Mesendoderm (in vitro differentiated cells): ENCODE measurements at regions not wholly inside any gene's neighbourhood (a gene's known extent, or its start where the extent isn't known, plus 50 kb on each side); places are given as distances from the start of the nearest gene placed in this dataset.

Experiments used
- DNase-seq: peaks from one replicate; pipeline ENCODE4 v3.0.0; 2013
- H2AK5ac ChIP-seq: 2 replicates; pipeline ENCODE4 v1.6.1; 2013; ENCODE audit warnings: low read length, inconsistent platforms
- H2BK120ac ChIP-seq: 2 replicates; pipeline ENCODE4 v1.6.1; 2013; ENCODE audit warnings: low read depth, mild to moderate bottlenecking, low read length, moderate library complexity, mixed read lengths
- H2BK15ac ChIP-seq: replicated peaks from 2 replicates; pipeline ENCODE4 v1.6.1; 2013; ENCODE audit warnings: low read depth, mild to moderate bottlenecking, moderate library complexity
- H2BK5ac ChIP-seq: 2 replicates; pipeline ENCODE4 v1.6.1; 2013; ENCODE audit warnings: low read length, inconsistent platforms
- H3K18ac ChIP-seq: 2 replicates; pipeline ENCODE4 v1.6.1; 2013; ENCODE audit warnings: mild to moderate bottlenecking, low read length, mixed read lengths
- H3K23ac ChIP-seq: one replicate; pipeline ENCODE4 v1.6.1; 2013; ENCODE audit warnings: low read length
- H3K27ac ChIP-seq: 2 replicates; pipeline ENCODE4 v1.5.1; 2013; ENCODE audit warnings: low read depth, mild to moderate bottlenecking, inconsistent platforms, low read length, moderate library complexity
- H3K27me3 ChIP-seq: 2 replicates; pipeline ENCODE4 v1.6.1; 2013; ENCODE audit warnings: low read length, control low read depth, mild to moderate bottlenecking, inconsistent platforms; ENCODE audit not compliant: insufficient read depth, poor library complexity
- H3K36me3 ChIP-seq: 2 replicates; pipeline ENCODE4 v1.6.1; 2013; ENCODE audit warnings: low read length, inconsistent platforms; ENCODE audit not compliant: control insufficient read depth, insufficient read depth
- H3K4ac ChIP-seq: one replicate; pipeline ENCODE4 v1.6.1; 2013; ENCODE audit warnings: low read depth, mild to moderate bottlenecking, low read length, moderate library complexity
- H3K4me1 ChIP-seq: 2 replicates; pipeline ENCODE4 v1.6.1; 2013; ENCODE audit warnings: low read depth, low read length, inconsistent platforms; ENCODE audit not compliant: control insufficient read depth
- H3K4me2 ChIP-seq: 2 replicates; pipeline ENCODE4 v1.6.1; 2013; ENCODE audit warnings: low read length
- H3K4me3 ChIP-seq: 2 replicates; pipeline ENCODE4 v1.5.1; 2013; ENCODE audit warnings: mild to moderate bottlenecking, low read length
- H3K56ac ChIP-seq: one replicate; pipeline ENCODE4 v1.6.1; 2013; ENCODE audit warnings: low read length
- H3K79me1 ChIP-seq: 2 replicates; pipeline ENCODE4 v1.6.1; 2013; ENCODE audit warnings: low read length, inconsistent platforms
- H3K79me2 ChIP-seq: 2 replicates; pipeline ENCODE4 v1.6.1; 2013; ENCODE audit warnings: mild to moderate bottlenecking, low read length; ENCODE audit not compliant: control insufficient read depth, insufficient read depth
- H3K9ac ChIP-seq: 2 replicates; pipeline ENCODE4 v1.6.1; 2013; ENCODE audit warnings: low read length, inconsistent platforms
- H4K5ac ChIP-seq: one replicate; pipeline ENCODE4 v1.6.1; 2013; ENCODE audit warnings: low read length
- H4K8ac ChIP-seq: one replicate; pipeline ENCODE4 v1.6.1; 2013; ENCODE audit warnings: low read depth, mild to moderate bottlenecking, control low read depth, low read length, moderate library complexity
- WGBS: extraction: QIAGEN DNeasy Blood & Tissue Kit; methylation state at CpG from one replicate; pipeline ENCODE4 v1.1.7; 2013; ENCODE audit warnings: low lambda C conversion rate, missing lambda C conversion rate; ENCODE audit not compliant: insufficient coverage; ENCODE audit errors: extremely low coverage; 5-methylcytosine and 5-hydroxymethylcytosine counted together

DNA sequence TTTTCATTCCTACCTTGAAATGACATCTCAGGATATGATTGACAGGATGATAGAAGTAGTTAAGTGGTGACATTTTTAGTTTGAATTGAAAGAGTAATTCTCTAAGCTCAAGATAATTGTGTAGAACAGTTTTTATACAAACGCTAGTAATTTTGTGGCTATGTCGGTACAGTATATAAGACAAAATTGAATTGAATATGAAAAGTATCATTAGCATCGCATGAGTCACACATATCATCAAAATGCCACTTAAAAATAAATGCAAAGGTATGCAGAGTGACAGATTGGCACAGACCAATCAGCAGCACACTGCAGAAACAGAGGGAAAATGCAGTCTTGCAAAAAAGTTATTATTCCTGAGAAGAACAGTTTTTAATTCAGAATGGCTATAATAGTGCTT is 608.2 kb upstream of the NETO1 start:
- Histone ChIP-seq H3K27ac (no peak overlapping the region), H3K18ac (no peak overlapping the region), H2BK15ac (no peak overlapping the region), H4K8ac (no peak overlapping the region), H3K4me3 (no peak overlapping the region), H3K4me1 (no peaks in the 10 kb centered on the region), H3K4me2 (no peak overlapping the region), H3K79me2 (no peaks in the 10 kb centered on the region), H3K23ac (no peak overlapping the region), H2BK5ac (no peak overlapping the region), H2BK120ac (no peak overlapping the region), H3K79me1 (no peaks in the 10 kb centered on the region), H3K36me3 (no peaks in the 10 kb centered on the region), H4K5ac (no peak overlapping the region), H3K27me3 (no peaks in the 10 kb centered on the region), H2AK5ac (no peak overlapping the region), H3K4ac (no peak overlapping the region), H3K56ac (no peak overlapping the region), H3K9ac (no peak overlapping the region)
- no CpG with 5 or more reads among the region's 3 CpGs for WGBS
- DNase-seq: no peak

DNA sequence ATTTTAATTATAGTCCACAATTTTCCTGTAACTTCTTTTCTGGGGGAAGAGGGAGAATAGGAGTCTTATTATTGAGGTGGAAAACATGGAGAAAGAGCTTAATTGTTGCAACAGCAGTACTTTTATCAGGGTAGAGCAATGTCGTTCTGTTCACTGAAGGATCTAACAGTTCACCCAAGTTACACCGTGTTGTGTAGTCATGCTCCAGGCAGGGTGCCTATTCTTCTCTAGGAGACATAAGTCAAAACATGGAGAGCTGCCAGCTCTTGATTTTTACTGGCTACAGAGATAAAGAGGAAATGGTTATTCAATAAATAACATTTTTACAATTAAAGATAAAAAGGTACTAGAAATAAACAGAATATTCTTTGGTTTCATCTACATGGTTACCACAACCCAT is 594.3 kb upstream of the NETO1 start:
- no peaks in the 10 kb centered on the region for H3K79me2 ChIP-seq
- H3K56ac ChIP-seq: no peak overlapping the region
- no peak for DNase-seq
- H3K27me3 ChIP-seq: no peaks in the 10 kb centered on the region
- no peak overlapping the region for H2BK5ac ChIP-seq
- H2BK15ac ChIP-seq: no peak overlapping the region
- H4K8ac ChIP-seq: no peak overlapping the region
- H3K4me1 ChIP-seq: no peaks in the 10 kb centered on the region
- H3K4ac ChIP-seq: no peak overlapping the region
- WGBS: no CpG with 5 or more reads among the region's 2 CpGs
- H3K79me1 ChIP-seq: no peaks in the 10 kb centered on the region
- H2BK120ac ChIP-seq: no peak overlapping the region
- H3K9ac ChIP-seq: no peak overlapping the region
- no peak overlapping the region for H3K18ac ChIP-seq
- no peak overlapping the region for H2AK5ac ChIP-seq
- H3K4me2 ChIP-seq: no peak overlapping the region
- H3K23ac ChIP-seq: no peak overlapping the region
- no peak overlapping the region for H3K4me3 ChIP-seq
- H3K27ac ChIP-seq: no peak overlapping the region
- no peak overlapping the region for H4K5ac ChIP-seq
- no peaks in the 10 kb centered on the region for H3K36me3 ChIP-seq

DNA sequence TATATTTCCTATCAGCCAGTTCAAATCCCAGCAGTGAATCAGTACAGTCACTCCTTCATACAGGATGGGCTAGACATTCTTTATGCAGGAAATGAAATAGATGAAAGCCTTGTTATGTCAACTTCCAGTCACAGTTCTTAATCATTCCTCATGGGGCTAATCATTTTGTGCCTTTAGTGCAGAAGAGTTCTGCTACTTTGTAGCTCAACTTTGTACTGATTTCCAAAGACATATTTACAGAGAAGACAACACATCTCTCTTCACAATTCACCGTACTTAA is 593.9 kb upstream of the NETO1 start:
- no peak overlapping the region for H2AK5ac ChIP-seq
- H3K4me2 ChIP-seq: no peak overlapping the region
- H3K36me3 ChIP-seq: no peaks in the 10 kb centered on the region
- no peak overlapping the region for H2BK15ac ChIP-seq
- no peak overlapping the region for H3K9ac ChIP-seq
- H3K23ac ChIP-seq: no peak overlapping the region
- no peak overlapping the region for H4K8ac ChIP-seq
- no peaks in the 10 kb centered on the region for H3K27me3 ChIP-seq
- no peak overlapping the region for H3K56ac ChIP-seq
- no peak overlapping the region for H2BK5ac ChIP-seq
- H4K5ac ChIP-seq: no peak overlapping the region
- H3K4me1 ChIP-seq: no peaks in the 10 kb centered on the region
- H3K4me3 ChIP-seq: no peak overlapping the region
- no peaks in the 10 kb centered on the region for H3K79me2 ChIP-seq
- H3K18ac ChIP-seq: no peak overlapping the region
- no peak for DNase-seq
- no CpG with 5 or more reads among the region's 1 CpG for WGBS
- no peak overlapping the region for H3K4ac ChIP-seq
- H3K79me1 ChIP-seq: no peaks in the 10 kb centered on the region
- H2BK120ac ChIP-seq: no peak overlapping the region
- H3K27ac ChIP-seq: no peak overlapping the region

DNA sequence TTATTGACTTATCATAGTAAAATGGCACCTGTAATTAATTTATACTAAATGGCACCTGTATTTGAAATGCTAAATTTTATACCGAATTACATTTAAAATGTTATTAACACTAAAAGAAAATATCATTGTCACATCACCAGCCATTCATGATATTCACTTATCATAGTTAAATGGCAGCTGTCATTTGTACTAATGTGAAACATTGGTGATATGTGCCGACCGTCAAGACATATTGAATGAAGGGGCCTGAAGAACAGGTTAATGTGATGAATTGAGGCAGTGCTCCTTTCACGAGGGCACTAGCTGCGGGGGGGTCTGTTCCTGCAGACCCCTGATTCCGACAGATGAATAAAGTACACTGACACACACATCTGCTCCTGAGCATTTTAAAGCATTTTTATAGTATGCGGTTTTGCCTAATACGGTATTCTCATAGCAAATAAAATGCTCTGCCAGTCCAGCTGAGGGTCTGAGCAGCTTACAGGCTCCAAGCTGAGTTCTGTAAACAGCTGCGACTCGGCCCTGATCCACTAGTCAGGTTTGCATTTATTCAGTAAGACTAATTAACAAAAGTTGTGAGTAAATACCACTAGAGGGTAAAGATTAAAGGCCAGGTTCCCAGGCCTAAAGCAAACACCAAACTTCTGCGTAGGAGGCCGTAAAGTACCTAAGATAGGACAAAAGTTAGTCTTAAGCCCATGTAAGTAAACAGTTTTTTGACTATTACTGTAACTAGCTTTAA is 593.4 kb upstream of the NETO1 start:
- no peak overlapping the region for H3K4ac ChIP-seq
- no peak overlapping the region for H3K4me3 ChIP-seq
- no CpG with 5 or more reads among the region's 12 CpGs for WGBS
- H2BK15ac ChIP-seq: no peak overlapping the region
- H4K8ac ChIP-seq: no peak overlapping the region
- H3K27ac ChIP-seq: no peak overlapping the region
- H3K9ac ChIP-seq: no peak overlapping the region
- H3K79me2 ChIP-seq: no peaks in the 10 kb centered on the region
- H2BK120ac ChIP-seq: no peak overlapping the region
- H3K18ac ChIP-seq: no peak overlapping the region
- H2AK5ac ChIP-seq: no peak overlapping the region
- DNase-seq: no peak
- H3K27me3 ChIP-seq: no peaks in the 10 kb centered on the region
- H3K79me1 ChIP-seq: no peaks in the 10 kb centered on the region
- H2BK5ac ChIP-seq: no peak overlapping the region
- no peak overlapping the region for H3K4me2 ChIP-seq
- no peaks in the 10 kb centered on the region for H3K36me3 ChIP-seq
- no peak overlapping the region for H3K56ac ChIP-seq
- H3K4me1 ChIP-seq: no peaks in the 10 kb centered on the region
- no peak overlapping the region for H3K23ac ChIP-seq
- H4K5ac ChIP-seq: no peak overlapping the region

DNA sequence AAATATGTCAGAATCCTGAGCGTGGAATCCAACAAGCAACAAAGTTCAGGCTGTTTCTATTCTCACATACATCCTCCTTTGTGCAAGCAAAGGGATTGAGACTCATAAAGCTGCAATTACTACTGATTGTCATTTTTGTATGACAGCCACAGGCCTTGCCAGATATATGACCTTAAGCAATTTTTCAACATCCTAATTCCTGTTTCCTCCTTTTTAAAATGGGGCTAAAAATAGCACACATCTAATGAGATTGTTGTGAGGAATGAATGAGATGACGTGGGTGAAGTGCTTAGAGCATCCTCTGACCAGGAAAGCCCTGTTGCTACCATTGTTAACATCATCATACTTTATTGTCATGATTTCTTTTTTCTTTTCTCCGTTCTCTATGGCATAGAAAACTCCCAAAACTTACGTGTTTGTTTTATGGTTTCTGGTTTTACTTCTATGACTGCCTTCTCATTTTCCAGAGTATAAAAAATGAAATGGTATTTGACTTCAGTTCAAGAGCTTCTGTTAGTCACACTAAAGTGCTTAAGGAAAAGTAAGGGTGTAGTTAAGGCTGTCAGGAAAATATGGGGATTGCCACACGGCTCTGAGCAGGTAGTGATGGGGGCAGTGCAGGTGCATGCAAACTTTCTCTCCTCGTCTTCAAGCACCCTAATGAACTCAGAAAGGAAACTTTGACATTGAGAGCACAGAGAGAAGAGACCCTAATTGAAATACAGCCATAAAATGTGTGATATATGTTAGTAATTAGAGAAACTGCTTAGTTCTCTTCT is 590.6 kb upstream of the NETO1 start:
- Histone ChIP-seq H4K5ac (no peak overlapping the region), H2BK120ac (no peak overlapping the region), H3K4me3 (no peak overlapping the region), H3K4me2 (no peak overlapping the region), H4K8ac (no peak overlapping the region), H3K79me1 (no peaks in the 10 kb centered on the region), H3K27ac (no peak overlapping the region), H2AK5ac (no peak overlapping the region), H3K79me2 (no peaks in the 10 kb centered on the region), H3K4ac (no peak overlapping the region), H3K56ac (no peak overlapping the region), H3K27me3 (no peaks in the 10 kb centered on the region), H3K18ac (no peak overlapping the region), H3K23ac (no peak overlapping the region), H3K36me3 (no peaks in the 10 kb centered on the region), H3K4me1 (no peaks in the 10 kb centered on the region), H2BK15ac (no peak overlapping the region), H3K9ac (no peak overlapping the region), H2BK5ac (no peak overlapping the region)
- no CpG with 5 or more reads among the region's 6 CpGs for WGBS
- DNase-seq: no peak

DNA sequence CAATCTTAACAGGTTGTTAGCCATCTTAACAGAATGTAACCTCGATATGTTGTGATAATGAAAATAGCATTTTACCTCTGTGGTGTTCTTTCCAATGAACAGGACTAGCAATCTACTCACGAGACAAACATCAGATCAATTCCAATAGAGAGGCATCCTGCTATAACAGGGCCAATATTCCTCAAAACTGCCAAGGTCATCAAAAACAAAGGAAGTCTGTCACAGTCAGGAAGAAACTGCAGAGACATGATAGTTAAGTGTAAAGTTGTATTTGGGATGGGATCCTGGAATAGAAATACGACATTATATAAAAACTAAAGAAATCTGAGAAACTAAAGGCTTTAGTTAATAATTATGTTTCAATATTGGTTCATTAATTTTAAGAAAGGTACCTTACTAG is 588.9 kb upstream of the NETO1 start:
- Histone ChIP-seq H2BK5ac (no peak overlapping the region), H4K8ac (no peak overlapping the region), H3K4me1 (no peaks in the 10 kb centered on the region), H2BK120ac (no peak overlapping the region), H3K56ac (no peak overlapping the region), H3K4me2 (no peak overlapping the region), H3K4me3 (no peak overlapping the region), H3K79me2 (no peaks in the 10 kb centered on the region), H2AK5ac (no peak overlapping the region), H2BK15ac (no peak overlapping the region), H3K36me3 (no peaks in the 10 kb centered on the region), H3K9ac (no peak overlapping the region), H3K79me1 (no peaks in the 10 kb centered on the region), H3K27me3 (no peaks in the 10 kb centered on the region), H3K23ac (no peak overlapping the region), H3K27ac (no peak overlapping the region), H4K5ac (no peak overlapping the region), H3K4ac (no peak overlapping the region), H3K18ac (no peak overlapping the region)
- WGBS: no CpG with 5 or more reads among the region's 3 CpGs
- DNase-seq: no peak
